ENCODE measurements at regions not wholly inside any gene's neighbourhood (a gene's known extent, or its start where the extent isn't known, plus 50 kb on each side); places are given as distances from the start of the nearest gene placed in this dataset.

DNA sequence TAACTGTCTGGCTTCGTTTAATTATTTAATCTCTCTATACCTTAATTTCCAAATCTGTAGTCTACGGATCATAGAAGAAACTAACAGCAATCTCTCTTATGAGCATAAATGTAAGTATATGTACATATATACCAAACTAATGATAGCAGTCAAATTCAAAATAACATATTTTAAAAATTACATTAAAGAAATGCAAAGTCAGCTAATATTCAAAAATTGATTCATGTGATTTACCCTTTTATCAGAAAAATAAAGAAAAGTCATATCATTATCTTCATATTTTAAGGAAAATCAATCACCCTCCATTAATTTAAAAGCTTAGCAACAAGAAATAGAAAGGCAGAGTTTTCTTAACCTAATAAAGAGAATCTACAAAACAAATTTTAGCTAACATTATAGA is 575.9 kb downstream of the IRS1 start:
- TF ChIP-seq, protein P1, sequence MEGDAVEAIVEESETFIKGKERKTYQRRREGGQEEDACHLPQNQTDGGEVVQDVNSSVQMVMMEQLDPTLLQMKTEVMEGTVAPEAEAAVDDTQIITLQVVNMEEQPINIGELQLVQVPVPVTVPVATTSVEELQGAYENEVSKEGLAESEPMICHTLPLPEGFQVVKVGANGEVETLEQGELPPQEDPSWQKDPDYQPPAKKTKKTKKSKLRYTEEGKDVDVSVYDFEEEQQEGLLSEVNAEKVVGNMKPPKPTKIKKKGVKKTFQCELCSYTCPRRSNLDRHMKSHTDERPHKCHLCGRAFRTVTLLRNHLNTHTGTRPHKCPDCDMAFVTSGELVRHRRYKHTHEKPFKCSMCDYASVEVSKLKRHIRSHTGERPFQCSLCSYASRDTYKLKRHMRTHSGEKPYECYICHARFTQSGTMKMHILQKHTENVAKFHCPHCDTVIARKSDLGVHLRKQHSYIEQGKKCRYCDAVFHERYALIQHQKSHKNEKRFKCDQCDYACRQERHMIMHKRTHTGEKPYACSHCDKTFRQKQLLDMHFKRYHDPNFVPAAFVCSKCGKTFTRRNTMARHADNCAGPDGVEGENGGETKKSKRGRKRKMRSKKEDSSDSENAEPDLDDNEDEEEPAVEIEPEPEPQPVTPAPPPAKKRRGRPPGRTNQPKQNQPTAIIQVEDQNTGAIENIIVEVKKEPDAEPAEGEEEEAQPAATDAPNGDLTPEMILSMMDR (IDR thresholded peaks at IDR 0.05; ENCODE audit: insufficient read depth, low read length, poor library complexity, severe bottlenecking), result no peak
- Histone ChIP-seq H3K36me3 (ENCODE audit: control insufficient read depth, insufficient read depth, low read length) (no peaks in the 10 kb centered on the region), H3K4me3 (replicated peaks; ENCODE audit: low read depth, low read length) (no peak overlapping the region), H3K27me3 (replicated peaks; ENCODE audit: control insufficient read depth, insufficient read depth, low read length) (no peaks in the 10 kb centered on the region)
- no peak for DNase-seq (ENCODE audit: extremely low read depth, insufficient read length)

DNA sequence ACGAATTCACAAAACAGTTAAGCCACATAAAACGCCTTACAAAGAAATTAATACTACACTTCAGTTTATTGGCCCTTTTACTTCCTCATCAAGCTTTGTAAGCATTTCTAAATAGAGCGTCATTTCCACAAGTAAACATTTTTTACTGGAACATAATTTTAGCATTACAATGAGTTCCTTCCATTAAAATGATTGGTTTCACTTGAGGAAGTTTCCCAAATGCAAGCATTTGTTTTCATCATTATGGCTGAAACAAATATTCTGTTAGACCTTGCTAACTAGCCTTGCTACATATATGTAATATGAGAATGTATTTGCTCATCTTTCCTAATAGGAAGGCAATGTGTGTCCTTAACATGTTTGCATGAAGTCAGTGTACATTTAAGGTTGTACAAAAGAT is 579.1 kb downstream of the IRS1 start:
- no peaks in the 10 kb centered on the region for H3K27me3 ChIP-seq (replicated peaks; ENCODE audit: control insufficient read depth, insufficient read depth, low read length)
- H3K4me3 ChIP-seq (replicated peaks; ENCODE audit: low read depth, low read length), result no peak overlapping the region
- TF ChIP-seq, protein P1 (IDR thresholded peaks at IDR 0.05; ENCODE audit: insufficient read depth, low read length, poor library complexity, severe bottlenecking), result no peak
- DNase-seq (ENCODE audit: extremely low read depth, insufficient read length), result no peak
- H3K36me3 ChIP-seq (ENCODE audit: control insufficient read depth, insufficient read depth, low read length), result no peaks in the 10 kb centered on the region

- TF ChIP-seq, protein P1 (IDR thresholded peaks at IDR 0.05; ENCODE audit: insufficient read depth, low read length, poor library complexity, severe bottlenecking), result no peak
- Histone ChIP-seq H3K27me3 (replicated peaks; ENCODE audit: control insufficient read depth, insufficient read depth, low read length) (no peaks in the 10 kb centered on the region), H3K4me3 (replicated peaks; ENCODE audit: low read depth, low read length) (no peak overlapping the region), H3K36me3 (ENCODE audit: control insufficient read depth, insufficient read depth, low read length) (no peaks in the 10 kb centered on the region)
- no peak for DNase-seq (ENCODE audit: extremely low read depth, insufficient read length)
Observed at GRCh38 chr2:226217191-226217590, 582.4 kb downstream of the IRS1 start.

- no peak for DNase-seq (ENCODE audit: extremely low read depth, insufficient read length)
- Histone ChIP-seq H3K4me3 (replicated peaks; ENCODE audit: low read depth, low read length) (no peak overlapping the region), H3K27me3 (replicated peaks; ENCODE audit: control insufficient read depth, insufficient read depth, low read length) (no peaks in the 10 kb centered on the region), H3K36me3 (ENCODE audit: control insufficient read depth, insufficient read depth, low read length) (no peaks in the 10 kb centered on the region)
- TF ChIP-seq, protein P1 (IDR thresholded peaks at IDR 0.05; ENCODE audit: insufficient read depth, low read length, poor library complexity, severe bottlenecking), result no peak
Observed at GRCh38 chr2:226216575-226216974, 583.0 kb downstream of the IRS1 start.

DNA sequence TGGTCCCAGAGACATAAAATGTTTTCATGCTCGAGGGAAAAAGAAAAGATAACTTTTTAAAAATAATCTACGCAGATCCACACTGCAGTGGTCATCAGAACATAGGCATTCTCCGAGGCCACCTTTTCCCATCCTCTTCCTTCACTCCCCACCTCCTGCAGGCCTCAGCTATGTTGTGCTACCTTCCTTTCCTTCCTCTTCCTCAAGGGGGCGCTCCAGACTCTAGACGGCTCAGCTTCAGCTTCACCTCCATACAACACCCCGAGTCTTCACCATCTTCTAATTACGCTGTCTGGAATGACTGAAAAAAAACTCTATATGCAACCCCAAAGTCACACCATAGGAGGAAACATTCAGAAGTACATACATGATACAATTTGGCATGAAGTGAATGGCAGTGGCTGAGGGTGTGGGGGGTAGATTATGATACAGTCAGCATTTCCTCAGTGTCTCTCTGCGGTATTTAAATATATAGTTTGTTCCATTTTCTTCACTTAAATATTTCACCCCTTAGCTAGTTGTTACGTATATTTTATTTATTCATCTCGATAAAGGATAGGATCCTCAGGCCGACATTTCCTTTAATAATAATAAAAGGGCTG is 583.6 kb downstream of the IRS1 start:
- TF ChIP-seq, protein P1 (IDR thresholded peaks at IDR 0.05; ENCODE audit: insufficient read depth, low read length, poor library complexity, severe bottlenecking), result peak; percentile 74
- H3K27me3 ChIP-seq (replicated peaks; ENCODE audit: control insufficient read depth, insufficient read depth, low read length), result no peaks in the 10 kb centered on the region
- H3K4me3 ChIP-seq (replicated peaks; ENCODE audit: low read depth, low read length), result no peak overlapping the region
- DNase-seq (ENCODE audit: extremely low read depth, insufficient read length), result no peak
- H3K36me3 ChIP-seq (ENCODE audit: control insufficient read depth, insufficient read depth, low read length), result no peaks in the 10 kb centered on the region

GRCh38 chr2:226213717-226214116 is 585.9 kb downstream of the IRS1 start:
- Histone ChIP-seq H3K27me3 (replicated peaks; ENCODE audit: control insufficient read depth, insufficient read depth, low read length) (no peaks in the 10 kb centered on the region), H3K36me3 (ENCODE audit: control insufficient read depth, insufficient read depth, low read length) (no peaks in the 10 kb centered on the region), H3K4me3 (replicated peaks; ENCODE audit: low read depth, low read length) (no peak overlapping the region)
- TF ChIP-seq, protein P1 (IDR thresholded peaks at IDR 0.05; ENCODE audit: insufficient read depth, low read length, poor library complexity, severe bottlenecking), result no peak
- no peak for DNase-seq (ENCODE audit: extremely low read depth, insufficient read length)

All from GM06990 (cell line).